DND-41 (cell line): ENCODE measurements at regions not wholly inside any gene's neighbourhood (a gene's known extent, or its start where the extent isn't known, plus 50 kb on each side); places are given as distances from the start of the nearest gene placed in this dataset.

Experiments used
- ATAC-seq: fragments of 200-7000 bp; cut with Tn5 transposase; 3 replicates; pipeline ENCODE4 v1.9.1; 2021; ENCODE audit warnings: low read depth; ENCODE audit not compliant: insufficient read depth
- DNase-seq: peaks from one replicate; pipeline ENCODE4 v3.0.0-alpha.2; 2020
- H2AFZ ChIP-seq: 2 replicates; pipeline ENCODE4 v1.6.0; 2012; ENCODE audit warnings: low read depth, low read length
- H3K27ac ChIP-seq: 2 replicates; pipeline ENCODE4 v1.5.1; 2012; ENCODE audit warnings: low read length, inconsistent platforms
- H3K27me3 ChIP-seq: fragments of 200-600 bp; sonication (generic); 2 replicates; pipeline ENCODE4 v1.6.0; 2012; ENCODE audit warnings: low read length, mild to moderate bottlenecking, inconsistent platforms; ENCODE audit not compliant: insufficient read depth, poor library complexity
- H3K36me3 ChIP-seq: 2 replicates; pipeline ENCODE4 v1.5.1; 2012; ENCODE audit warnings: low read length, inconsistent platforms; ENCODE audit not compliant: insufficient read depth
- H3K4me1 ChIP-seq: 2 replicates; pipeline ENCODE4 v1.5.1; 2012; ENCODE audit warnings: mild to moderate bottlenecking, low read length; ENCODE audit not compliant: insufficient read depth
- H3K4me2 ChIP-seq: 2 replicates; pipeline ENCODE4 v1.6.0; 2012; ENCODE audit warnings: mild to moderate bottlenecking, moderate library complexity, low read length, inconsistent platforms; ENCODE audit not compliant: insufficient read depth
- H3K4me3 ChIP-seq, 2 experiments: fragments of 200-600 bp in 1 of 2; shearing (Covaris generic) in 1 of 2; 2 replicates each; pipeline ENCODE4 v1.5.1; 2012 to 2016; ENCODE audit warnings: inconsistent platforms in 2 of 2, low read length in 2 of 2, mild to moderate bottlenecking in 2 of 2, low read depth in 1 of 2, moderate library complexity in 1 of 2
- H3K79me2 ChIP-seq: 2 replicates; pipeline ENCODE4 v1.6.0; 2012; ENCODE audit warnings: low read length, inconsistent platforms; ENCODE audit not compliant: insufficient read depth
- H3K9ac ChIP-seq: 2 replicates; pipeline ENCODE4 v1.6.0; 2012; ENCODE audit warnings: low read depth, mild to moderate bottlenecking, inconsistent platforms, low read length, moderate library complexity
- H3K9me3 ChIP-seq: 2 replicates; pipeline ENCODE4 v1.5.1; 2012; ENCODE audit warnings: low read length, moderate library complexity, mild to moderate bottlenecking, inconsistent platforms; ENCODE audit not compliant: insufficient read depth, severe bottlenecking
- H4K20me1 ChIP-seq: 2 replicates; pipeline ENCODE4 v1.6.0; 2012; ENCODE audit warnings: low read length; ENCODE audit not compliant: insufficient read depth
- CTCF ChIP-seq: IDR thresholded peaks from 2 replicates; pipeline ENCODE4 v1.5.1; 2012; ENCODE audit warnings: borderline replicate concordance, low read length, moderate library complexity, mild to moderate bottlenecking; ENCODE audit not compliant: poor library complexity, severe bottlenecking; ENCODE audit errors: extremely low read depth
- EZH2 ChIP-seq: IDR thresholded peaks from 3 replicates; pipeline ENCODE4 v1.6.1; 2012; ENCODE audit warnings: borderline replicate concordance, low read depth, mild to moderate bottlenecking, moderate library complexity, low read length, inconsistent platforms; ENCODE audit not compliant: severe bottlenecking

GRCh38 chr12:92446083-92446460 lies 256.7 kb upstream of the PLEKHG7 start:
- Histone ChIP-seq H3K9ac (peak overlapping the region; percentile 48), H3K9me3 (peaks cover 4% of the 10 kb centered on the region), H2AFZ (peak overlapping the region; percentile 46; the same call in 1 of the 2 replicates), H3K79me2 (no peaks in the 10 kb centered on the region), H3K4me1 (peaks cover 44% of the 10 kb centered on the region), H3K27me3 (no peaks in the 10 kb centered on the region), H3K4me2 (peak overlapping the region; percentile 46), H3K36me3 (no peaks in the 10 kb centered on the region), H3K27ac (peak overlapping the region; percentile 83), H3K4me3 (no peak overlapping the region), H4K20me1 (no peaks in the 10 kb centered on the region)
- no peak for DNase-seq
- no peak for TF ChIP-seq EZH2
- TF ChIP-seq CTCF: no peak
- ATAC-seq: peak; percentile 61

- H3K4me2 ChIP-seq: peak overlapping the region; percentile 46
- no peak overlapping the region for H3K4me3 ChIP-seq
- H3K27ac ChIP-seq: peak overlapping the region; percentile 83
- peak overlapping the region; percentile 48 for H3K9ac ChIP-seq
- no peak for TF ChIP-seq CTCF
- H3K79me2 ChIP-seq: no peaks in the 10 kb centered on the region
- ATAC-seq (peak; percentile 95), DNase-seq (peak; percentile 87)
- H3K9me3 ChIP-seq: no peaks in the 10 kb centered on the region
- H3K36me3 ChIP-seq: no peaks in the 10 kb centered on the region
- H4K20me1 ChIP-seq: no peaks in the 10 kb centered on the region
- no peaks in the 10 kb centered on the region for H3K27me3 ChIP-seq
- peak overlapping the region; percentile 46 for H2AFZ ChIP-seq
- peaks cover 44% of the 10 kb centered on the region for H3K4me1 ChIP-seq
These were observed 257.3 kb upstream of the PLEKHG7 start for GRCh38 chr12:92445253-92446082.

DNA sequence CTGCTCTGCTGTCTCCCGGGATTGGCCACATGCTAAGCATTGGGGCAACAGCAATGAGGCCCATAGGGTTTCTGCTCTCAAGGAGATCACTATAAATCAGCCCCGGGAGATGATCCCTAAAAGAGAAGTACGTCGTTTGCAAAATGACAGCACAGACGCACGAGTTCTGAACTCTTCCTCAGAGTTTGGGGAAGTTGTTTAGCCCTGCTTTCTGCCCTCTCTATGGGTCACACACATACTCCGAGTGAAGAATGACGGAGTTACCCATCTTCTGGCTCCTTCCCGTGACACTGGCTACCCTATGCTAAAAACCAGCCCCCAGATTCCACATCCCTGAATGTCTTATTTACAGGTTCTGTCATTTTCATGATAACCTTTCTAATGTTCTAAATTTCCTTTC lies 258.0 kb upstream of the PLEKHG7 start:
- H3K27ac ChIP-seq: peak overlapping the region; percentile 83
- no peaks in the 10 kb centered on the region for H3K27me3 ChIP-seq
- peaks cover 44% of the 10 kb centered on the region for H3K4me1 ChIP-seq
- no peaks in the 10 kb centered on the region for H3K36me3 ChIP-seq
- no peak overlapping the region for H3K4me3 ChIP-seq
- no peaks in the 10 kb centered on the region for H3K9me3 ChIP-seq
- no peaks in the 10 kb centered on the region for H4K20me1 ChIP-seq
- peak overlapping the region; percentile 48; the same call in 1 of the 2 replicates for H3K9ac ChIP-seq
- ATAC-seq (no peak), DNase-seq (no peak)
- H2AFZ ChIP-seq: peak overlapping the region; percentile 46
- no peak overlapping the region for H3K4me2 ChIP-seq
- H3K79me2 ChIP-seq: no peaks in the 10 kb centered on the region
- TF ChIP-seq EZH2 (no peak), CTCF (no peak)
